ENCODE measurements at regions not wholly inside any gene's neighbourhood (a gene's known extent, or its start where the extent isn't known, plus 50 kb on each side); places are given as distances from the start of the nearest gene placed in this dataset.
"Not testable (repeated sequence)": the region's sequence is repeated elsewhere in the genome, so short reads cannot be mapped to it uniquely, and the experiment has no call there.

DNA sequence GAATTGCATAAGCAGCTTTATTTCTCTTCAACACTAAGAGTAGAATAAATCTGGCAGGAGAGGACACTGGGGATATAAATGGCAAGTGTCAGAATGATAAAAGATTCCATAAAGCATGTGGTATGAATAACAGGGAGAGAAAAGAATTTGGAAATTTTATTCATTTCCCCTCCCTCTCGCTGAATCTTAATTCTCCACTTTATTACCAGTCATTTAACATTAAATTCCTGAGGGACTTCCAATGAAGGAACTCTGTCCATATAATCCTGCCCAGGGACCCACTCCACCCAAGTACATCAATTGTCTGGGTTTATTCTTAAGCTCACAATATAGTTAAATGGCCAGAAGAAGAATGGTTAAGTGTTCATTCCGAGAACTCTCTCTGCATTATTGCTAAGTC, 197.7 kb upstream of the MGAT5 start:
- no peak for DNase-seq (ENCODE audit: low read depth)
- in situ Hi-C loops (cut with HindIII; ENCODE audit: low pct_unique_long_range_greater_than_20kb, low sequenced_read_pairs) = no loop called here

GRCh38 chr2:134061066-134061465, 192.8 kb upstream of the MGAT5 start:
- in situ Hi-C loops (cut with HindIII; ENCODE audit: low pct_unique_long_range_greater_than_20kb, low sequenced_read_pairs); DNase-seq (ENCODE audit: low read depth): not testable (repeated sequence)

GRCh38 chr2:134062235-134062634, 191.6 kb upstream of the MGAT5 start:
- DNase-seq (ENCODE audit: low read depth); in situ Hi-C loops (cut with HindIII; ENCODE audit: low pct_unique_long_range_greater_than_20kb, low sequenced_read_pairs): not testable (repeated sequence)

- in situ Hi-C loops (cut with HindIII; ENCODE audit: low pct_unique_long_range_greater_than_20kb, low sequenced_read_pairs); DNase-seq (ENCODE audit: low read depth): not testable (repeated sequence)
Observed at GRCh38 chr2:134063916-134064315, 190.0 kb upstream of the MGAT5 start.

DNA sequence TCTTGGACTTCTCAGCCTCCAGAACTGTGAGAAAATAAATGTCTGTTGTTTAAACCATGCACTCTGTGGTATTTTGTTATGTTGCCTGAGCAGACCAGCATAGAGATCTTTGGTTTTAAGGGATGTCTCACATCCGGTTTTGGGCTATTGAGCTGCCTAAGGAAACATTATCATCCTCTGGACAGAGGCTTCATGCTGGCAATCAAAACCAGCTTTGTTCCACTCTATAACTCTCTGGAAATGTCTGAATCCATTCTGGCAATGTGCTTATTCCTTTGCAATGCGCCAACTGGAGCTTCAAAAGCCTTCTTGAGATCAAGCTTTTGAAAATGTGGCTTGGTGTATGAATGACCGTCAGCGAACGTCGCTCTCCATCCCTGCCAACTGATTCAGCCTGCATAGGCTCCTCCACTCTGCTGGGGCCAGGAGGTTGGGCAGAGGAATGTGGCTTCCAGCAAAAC, 183.6 kb upstream of the MGAT5 start:
- in situ Hi-C loops (cut with HindIII; ENCODE audit: low pct_unique_long_range_greater_than_20kb, low sequenced_read_pairs) = no loop called here
- no peak for DNase-seq (ENCODE audit: low read depth)

GRCh38 chr2:134072341-134072740, 181.5 kb upstream of the MGAT5 start:
- no peak for DNase-seq (ENCODE audit: low read depth)
- in situ Hi-C loops (cut with HindIII; ENCODE audit: low pct_unique_long_range_greater_than_20kb, low sequenced_read_pairs) = no loop called here

GRCh38 chr2:134073023-134073422, 180.8 kb upstream of the MGAT5 start:
- DNase-seq (ENCODE audit: low read depth) = no peak
- in situ Hi-C loops (cut with HindIII; ENCODE audit: low pct_unique_long_range_greater_than_20kb, low sequenced_read_pairs) = no loop called here

DNA sequence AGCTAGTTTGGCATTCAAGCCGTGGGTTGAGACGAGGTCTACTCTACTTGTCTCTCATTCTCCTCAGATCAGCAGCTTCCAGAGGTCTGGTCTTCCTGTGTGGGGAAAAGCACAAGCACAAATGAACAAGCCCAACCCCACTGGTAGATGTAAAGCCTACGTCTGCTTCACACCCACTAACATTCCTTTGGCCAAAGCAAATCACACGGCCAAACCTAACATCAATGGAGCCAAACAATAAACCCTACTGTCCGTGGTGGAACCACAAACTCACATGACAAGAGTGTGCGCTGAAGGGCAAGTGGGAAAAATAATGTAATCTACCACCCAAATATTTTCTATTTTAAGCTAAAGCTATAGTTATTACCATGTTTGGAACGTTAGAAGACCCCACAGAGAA, 179.3 kb upstream of the MGAT5 start:
- in situ Hi-C loops (cut with HindIII; ENCODE audit: low pct_unique_long_range_greater_than_20kb, low sequenced_read_pairs) = no loop called here
- no peak for DNase-seq (ENCODE audit: low read depth)

- no peak for DNase-seq (ENCODE audit: low read depth)
- in situ Hi-C loops (cut with HindIII; ENCODE audit: low pct_unique_long_range_greater_than_20kb, low sequenced_read_pairs) = no loop called here
Observed at GRCh38 chr2:134075204-134075603, 178.7 kb upstream of the MGAT5 start.

GRCh38 chr2:134078354-134078753, 175.5 kb upstream of the MGAT5 start:
- DNase-seq (ENCODE audit: low read depth) = no peak
- in situ Hi-C loops (cut with HindIII; ENCODE audit: low pct_unique_long_range_greater_than_20kb, low sequenced_read_pairs) = no loop called here

DNA sequence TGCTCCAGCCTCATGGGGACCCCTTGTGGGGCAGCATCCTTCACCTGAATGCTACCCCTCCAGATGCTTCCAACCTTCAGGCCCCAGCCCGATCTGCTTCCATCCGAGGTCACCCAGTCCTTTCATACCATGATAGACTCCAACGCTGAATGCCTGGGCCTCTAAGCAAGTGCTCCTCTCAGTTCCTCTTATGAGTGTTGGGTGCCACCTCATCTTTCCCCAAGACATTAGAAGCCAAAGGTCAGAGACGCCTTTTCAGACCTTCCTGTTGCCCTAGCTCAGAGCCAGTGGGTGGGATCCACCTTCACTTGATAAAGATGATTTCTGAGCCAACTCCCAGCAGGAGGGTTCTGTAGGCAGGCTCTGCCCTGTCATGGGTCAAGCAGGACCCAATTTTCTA, 174.5 kb upstream of the MGAT5 start:
- in situ Hi-C loops (cut with HindIII; ENCODE audit: low pct_unique_long_range_greater_than_20kb, low sequenced_read_pairs) = no loop called here

DNA sequence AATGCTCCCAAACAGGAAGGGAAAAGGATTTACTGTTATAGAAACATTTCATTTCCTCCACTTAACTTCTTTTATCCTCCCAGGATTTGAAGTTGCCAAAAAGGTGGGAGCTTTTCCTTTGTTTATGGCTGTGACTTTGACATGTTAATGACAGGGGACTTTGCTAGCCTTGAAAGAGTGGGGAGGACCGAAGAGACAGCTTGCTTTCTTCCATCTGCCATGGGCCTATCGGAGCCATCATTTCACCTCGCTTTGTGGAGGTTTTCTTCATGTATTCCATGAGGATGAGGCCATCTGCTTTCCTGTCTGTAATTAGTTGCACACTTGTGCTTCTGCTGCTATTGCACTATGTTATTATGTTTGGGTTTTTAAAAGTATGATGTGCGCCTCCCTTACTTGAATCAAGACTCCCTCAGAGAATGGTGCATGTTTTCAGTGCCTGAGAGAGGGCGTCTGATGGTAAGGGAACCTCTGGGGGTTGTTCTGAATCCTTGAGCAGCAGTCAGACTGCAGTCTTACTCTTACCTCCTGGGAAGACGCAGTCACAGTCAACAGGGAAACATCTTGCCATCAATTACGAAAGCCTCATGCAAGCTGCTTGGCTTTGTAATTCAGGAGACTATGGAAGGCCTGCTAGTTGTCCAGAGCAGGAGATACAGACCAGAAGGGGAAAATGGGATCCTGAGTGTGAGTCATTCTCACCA, 173.3 kb upstream of the MGAT5 start:
- no peak for DNase-seq (ENCODE audit: low read depth)
- in situ Hi-C loops (cut with HindIII; ENCODE audit: low pct_unique_long_range_greater_than_20kb, low sequenced_read_pairs) = no loop called here

More for the DNA sequence above, 174.5 kb upstream of the MGAT5 start:
- no peak for DNase-seq (ENCODE audit: low read depth)

- in situ Hi-C loops (cut with HindIII; ENCODE audit: low pct_unique_long_range_greater_than_20kb, low sequenced_read_pairs) = no loop called here
- no peak for DNase-seq (ENCODE audit: low read depth)
Observed at GRCh38 chr2:134081238-134081938, 172.5 kb upstream of the MGAT5 start.

DNA sequence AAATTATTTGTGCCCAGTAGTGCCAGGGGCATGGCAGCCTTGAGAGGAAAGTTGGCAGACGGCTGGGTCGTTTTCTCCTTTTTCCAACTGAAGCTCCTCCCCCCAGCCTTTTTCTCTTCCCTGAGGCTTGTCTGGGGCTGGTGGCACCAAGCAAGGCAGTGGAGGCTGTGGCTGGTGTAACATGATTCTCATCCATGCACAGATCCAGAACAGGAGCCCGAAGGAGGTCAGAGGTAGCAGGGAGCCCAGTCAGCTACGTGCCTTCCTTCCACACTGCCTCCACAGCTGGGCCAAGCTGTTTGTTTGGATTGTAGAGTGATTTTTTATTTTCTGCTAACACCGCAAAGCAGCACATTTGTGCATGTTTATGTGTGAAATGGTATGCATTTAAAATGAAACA, 170.3 kb upstream of the MGAT5 start:
- in situ Hi-C loops (cut with HindIII; ENCODE audit: low pct_unique_long_range_greater_than_20kb, low sequenced_read_pairs) = no loop called here
- DNase-seq (ENCODE audit: low read depth) = no peak

- in situ Hi-C loops (cut with HindIII; ENCODE audit: low pct_unique_long_range_greater_than_20kb, low sequenced_read_pairs) = no loop called here
Observed at GRCh38 chr2:134086594-134087219, 167.2 kb upstream of the MGAT5 start.

DNA sequence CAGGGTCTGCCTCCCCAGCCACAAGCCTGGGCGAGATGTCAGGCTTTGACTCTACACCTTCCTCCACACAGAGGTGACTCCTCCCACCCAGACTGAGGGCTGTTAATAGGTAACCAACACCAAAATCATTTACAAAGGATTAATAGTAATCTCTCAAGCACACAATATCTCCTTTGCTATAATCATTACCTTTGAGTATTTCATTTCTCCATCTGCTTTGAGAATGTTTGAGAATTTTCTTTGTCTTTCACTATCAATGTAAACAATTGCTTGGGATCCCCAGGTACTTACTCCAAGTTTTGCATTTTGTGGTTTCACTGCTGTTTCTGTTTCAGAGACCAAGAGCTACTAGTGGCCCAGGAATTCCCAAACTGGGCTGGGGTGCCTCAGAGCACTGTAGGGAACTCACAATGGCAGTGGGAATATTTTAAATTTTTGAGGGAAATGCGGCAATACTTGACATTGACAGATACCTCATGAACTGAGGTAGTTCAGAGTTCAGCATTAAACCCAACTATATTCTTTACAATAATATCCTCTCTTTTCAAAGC, 166.4 kb upstream of the MGAT5 start:
- in situ Hi-C loops (cut with HindIII; ENCODE audit: low pct_unique_long_range_greater_than_20kb, low sequenced_read_pairs) = no loop called here
- peak; percentile 12 for DNase-seq (ENCODE audit: low read depth)

More at GRCh38 chr2:134086594-134087219, 167.2 kb upstream of the MGAT5 start:
- no peak for DNase-seq (ENCODE audit: low read depth)

- DNase-seq (ENCODE audit: low read depth) = peak; percentile 20
- in situ Hi-C loops (cut with HindIII; ENCODE audit: low pct_unique_long_range_greater_than_20kb, low sequenced_read_pairs) = no loop called here
Observed at GRCh38 chr2:134089454-134089853, 164.4 kb upstream of the MGAT5 start.

- in situ Hi-C loops (cut with HindIII; ENCODE audit: low pct_unique_long_range_greater_than_20kb, low sequenced_read_pairs) = no loop called here
- no peak for DNase-seq (ENCODE audit: low read depth)
Observed at GRCh38 chr2:134097740-134098139, 156.1 kb upstream of the MGAT5 start.

GRCh38 chr2:134098321-134098720, 155.6 kb upstream of the MGAT5 start:
- no peak for DNase-seq (ENCODE audit: low read depth)
- in situ Hi-C loops (cut with HindIII; ENCODE audit: low pct_unique_long_range_greater_than_20kb, low sequenced_read_pairs) = no loop called here

Data from Caki2 (cell line).